A549 (cell line): ENCODE measurements at regions not wholly inside any gene's neighbourhood (a gene's known extent, or its start where the extent isn't known, plus 50 kb on each side); places are given as distances from the start of the nearest gene placed in this dataset.
A peak's percentile ranks its signal among the peaks of the same experiment; 100 is the strongest.

Source experiments
- ATAC-seq, 2 experiments: fragments of 200-7000 bp in 1 of 2; fragments of >200 bp in 1 of 2; cut with Nextera tagmentation in 1 of 2; cut with Tn5 transposase in 1 of 2; 3 replicates each; pipeline versions ENCODE4 v1.8.0 to v1.9.1; 2018 to 2020; ENCODE audit warnings: mild to moderate bottlenecking in 1 of 2, moderate library complexity in 1 of 2
- CTCF ChIA-PET: fragments of 300-600 bp; sonication (Branson Sonifier 250); formaldehyde crosslinking; extraction: SDS; loops from one replicate; lab custom pipeline; 2021; ENCODE audit warnings: antibody characterized with exemption, inconsistent platforms; lab: Yijun Ruan, JAX
- POLR2A ChIA-PET: fragments of 350-600 bp; formaldehyde crosslinking; extraction: SDS; loops from one replicate; lab custom pipeline; 2021; ENCODE audit warnings: antibody characterized with exemption, inconsistent platforms; lab: Yijun Ruan, JAX
- DNase-seq, 2 experiments: peaks; one replicate each; pipeline versions ENCODE4 v3.0.0 to v3.0.0-alpha.2; 2011 to 2016; ENCODE audit warnings: low read depth in 1 of 2, low spot score in 1 of 2
- FAIRE-seq: peaks from 2 replicates; lab custom pipeline; 2011; peaks lifted over from hg19 to GRCh38; lab: Jason Lieb, UNC
- H3K27ac ChIP-seq, 2 experiments: fragments of >200 bp; sonication (Bioruptor Twin); formaldehyde crosslinking; 3 replicates each; pipeline ENCODE4 v1.5.1; 2016 to 2017
- H3K4me1 ChIP-seq: fragments of >200 bp; sonication (Bioruptor Twin); formaldehyde crosslinking; 3 replicates; pipeline ENCODE4 v1.6.1; 2016
- H3K4me2 ChIP-seq: fragments of >200 bp; sonication (Bioruptor Twin); formaldehyde crosslinking; 3 replicates; pipeline ENCODE4 v1.6.1; 2016
- H3K4me3 ChIP-seq: fragments of >200 bp; sonication (Bioruptor Twin); formaldehyde crosslinking; 3 replicates; pipeline ENCODE4 v1.5.1; 2016
- H3K9me3 ChIP-seq: fragments of >200 bp; sonication (Bioruptor Twin); formaldehyde crosslinking; 3 replicates; pipeline ENCODE4 v1.6.1; 2016
- CBX2 ChIP-seq: fragments of 200-600 bp; sonication (generic); IDR thresholded peaks from 2 replicates; pipeline ENCODE4 v1.6.1; 2016; ENCODE audit warnings: low read depth, mild to moderate bottlenecking, borderline replicate concordance
- CBX8 ChIP-seq: fragments of 200-600 bp; sonication (generic); IDR thresholded peaks from 2 replicates; pipeline ENCODE4 v1.6.1; 2016
- CTCF ChIP-seq: fragments of >200 bp; sonication (Bioruptor Twin); formaldehyde crosslinking; IDR thresholded peaks from 3 replicates; pipeline ENCODE4 v1.5.1; 2016
- EHF ChIP-seq: fragments of 250-450 bp; sonication (Bioruptor Pico); IDR thresholded peaks from 2 replicates; pipeline ENCODE4 v1.5.0; 2020; ENCODE audit warnings: mild to moderate bottlenecking
- FOSL2 ChIP-seq, 2 experiments: fragments of 450-650 bp in 1 of 2; fragments of >200 bp in 1 of 2; sonication (Bioruptor Twin) in 1 of 2; formaldehyde crosslinking; IDR thresholded peaks; 2 replicates each; pipeline versions ENCODE4 v1.5.0 to v1.6.1; 2016 to 2020; ENCODE audit warnings: mild to moderate bottlenecking in 1 of 2, moderate library complexity in 1 of 2
- HEYL ChIP-seq: fragments of 250-450 bp; sonication (Bioruptor Pico); IDR thresholded peaks from 2 replicates; pipeline ENCODE4 v1.8.0; 2021; ENCODE audit warnings: mild to moderate bottlenecking, moderate library complexity
- HOXB5 ChIP-seq: fragments of 250-450 bp; sonication (Bioruptor Pico); IDR thresholded peaks from 2 replicates; pipeline ENCODE4 v1.5.0; 2020; ENCODE audit warnings: mild to moderate bottlenecking, moderate library complexity
- MAX ChIP-seq: IDR thresholded peaks from 2 replicates; pipeline ENCODE4 v1.6.1; 2012
- NR3C1 ChIP-seq: fragments of >200 bp; sonication (Bioruptor Twin); formaldehyde crosslinking; IDR thresholded peaks from 3 replicates; pipeline ENCODE4 v1.6.1; 2017
- PBX3 ChIP-seq: IDR thresholded peaks from 2 replicates; pipeline ENCODE4 v1.6.1; 2012
- SREBF2 ChIP-seq: fragments of 450-650 bp; IDR thresholded peaks from 2 replicates; pipeline ENCODE4 v1.6.1; 2014; ENCODE audit warnings: mild to moderate bottlenecking, moderate library complexity
- TFCP2L1 ChIP-seq: fragments of 250-450 bp; sonication (Bioruptor Pico); IDR thresholded peaks from 2 replicates; pipeline ENCODE4 v1.5.0; 2021; ENCODE audit warnings: mild to moderate bottlenecking
- ZSCAN20 ChIP-seq: fragments of 250-450 bp; sonication (Bioruptor Pico); IDR thresholded peaks from 2 replicates; pipeline ENCODE4 v1.8.0; 2022; ENCODE audit warnings: mild to moderate bottlenecking, moderate library complexity
- WGBS: methylation state at CpG from one replicate; pipeline ENCODE4 v1.1.6; 2017; ENCODE audit errors: missing lambda C conversion rate; 5-methylcytosine and 5-hydroxymethylcytosine counted together
- TF ChIP-seq, protein P1 (sequence below): fragments of >200 bp; sonication (Bioruptor Twin); formaldehyde crosslinking; IDR thresholded peaks from 3 replicates; pipeline ENCODE4 v1.6.1; 2016
- TF ChIP-seq, protein P2 (sequence below): fragments of 250-450 bp; sonication (Bioruptor Pico); IDR thresholded peaks from 2 replicates; pipeline ENCODE4 v1.5.0; 2021; ENCODE audit warnings: mild to moderate bottlenecking, moderate library complexity, borderline replicate concordance

- DNase-seq (no peak), ATAC-seq (no peak), FAIRE-seq (no peak)
- Histone ChIP-seq H3K4me3 (no peak overlapping the region), H3K4me1 (no peaks in the 10 kb centered on the region), H3K4me2 (no peak overlapping the region), H3K9me3 (peaks cover 19% of the 10 kb centered on the region), H3K27ac (no peak overlapping the region)
- ChIA-PET POLR2A (no interaction called here), CTCF (no interaction called here)
- TF ChIP-seq MAX: no peak
- no peak for TF ChIP-seq EHF (CRISPR knock-in tag)
- TF ChIP-seq HOXB5: no peak
- TF ChIP-seq, protein P1, sequence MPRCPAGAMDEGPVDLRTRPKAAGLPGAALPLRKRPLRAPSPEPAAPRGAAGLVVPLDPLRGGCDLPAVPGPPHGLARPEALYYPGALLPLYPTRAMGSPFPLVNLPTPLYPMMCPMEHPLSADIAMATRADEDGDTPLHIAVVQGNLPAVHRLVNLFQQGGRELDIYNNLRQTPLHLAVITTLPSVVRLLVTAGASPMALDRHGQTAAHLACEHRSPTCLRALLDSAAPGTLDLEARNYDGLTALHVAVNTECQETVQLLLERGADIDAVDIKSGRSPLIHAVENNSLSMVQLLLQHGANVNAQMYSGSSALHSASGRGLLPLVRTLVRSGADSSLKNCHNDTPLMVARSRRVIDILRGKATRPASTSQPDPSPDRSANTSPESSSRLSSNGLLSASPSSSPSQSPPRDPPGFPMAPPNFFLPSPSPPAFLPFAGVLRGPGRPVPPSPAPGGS: no peak
- TF ChIP-seq HEYL (CRISPR knock-in tag): no peak
- TF ChIP-seq CBX8: no peak
- no peak for TF ChIP-seq PBX3
- TF ChIP-seq, protein P2, sequence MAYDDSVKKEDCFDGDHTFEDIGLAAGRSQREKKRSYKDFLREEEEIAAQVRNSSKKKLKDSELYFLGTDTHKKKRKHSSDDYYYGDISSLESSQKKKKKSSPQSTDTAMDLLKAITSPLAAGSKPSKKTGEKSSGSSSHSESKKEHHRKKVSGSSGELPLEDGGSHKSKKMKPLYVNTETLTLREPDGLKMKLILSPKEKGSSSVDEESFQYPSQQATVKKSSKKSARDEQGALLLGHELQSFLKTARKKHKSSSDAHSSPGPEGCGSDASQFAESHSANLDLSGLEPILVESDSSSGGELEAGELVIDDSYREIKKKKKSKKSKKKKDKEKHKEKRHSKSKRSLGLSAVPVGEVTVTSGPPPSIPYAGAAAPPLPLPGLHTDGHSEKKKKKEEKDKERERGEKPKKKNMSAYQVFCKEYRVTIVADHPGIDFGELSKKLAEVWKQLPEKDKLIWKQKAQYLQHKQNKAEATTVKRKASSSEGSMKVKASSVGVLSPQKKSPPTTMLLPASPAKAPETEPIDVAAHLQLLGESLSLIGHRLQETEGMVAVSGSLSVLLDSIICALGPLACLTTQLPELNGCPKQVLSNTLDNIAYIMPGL (CRISPR knock-in tag): no peak
- no peak for TF ChIP-seq CBX2
- TF ChIP-seq ZSCAN20 (CRISPR knock-in tag): no peak
- TF ChIP-seq CTCF: no peak
- TF ChIP-seq FOSL2 (IDR thresholded peaks at IDR 0.05): no peak
- TF ChIP-seq FOSL2 (CRISPR knock-in tag; IDR thresholded peaks at IDR 0.05): no peak
- 68% methylated on average over 6 of the region's 14 CpGs for WGBS
Observed at GRCh38 chr2:240340361-240340761, 95.1 kb upstream of the GPC1 start.

GRCh38 chr2:240341064-240341463 is 94.4 kb upstream of the GPC1 start:
- ChIA-PET CTCF (no interaction called here), POLR2A (no interaction called here)
- DNase-seq: no peak
- Histone ChIP-seq H3K4me3 (no peak overlapping the region), H3K4me1 (no peaks in the 10 kb centered on the region), H3K4me2 (no peak overlapping the region), H3K27ac (no peak overlapping the region), H3K9me3 (peaks cover 26% of the 10 kb centered on the region)
- no peak for FAIRE-seq
- TF ChIP-seq TFCP2L1 (CRISPR knock-in tag): no peak
- ATAC-seq: 0 out of 6 replicates have a peak, but pooled peaks of 1 of the 2 experiments have one; percentile 26
- 70% methylated on average over 8 of the region's 9 CpGs for WGBS

DNA sequence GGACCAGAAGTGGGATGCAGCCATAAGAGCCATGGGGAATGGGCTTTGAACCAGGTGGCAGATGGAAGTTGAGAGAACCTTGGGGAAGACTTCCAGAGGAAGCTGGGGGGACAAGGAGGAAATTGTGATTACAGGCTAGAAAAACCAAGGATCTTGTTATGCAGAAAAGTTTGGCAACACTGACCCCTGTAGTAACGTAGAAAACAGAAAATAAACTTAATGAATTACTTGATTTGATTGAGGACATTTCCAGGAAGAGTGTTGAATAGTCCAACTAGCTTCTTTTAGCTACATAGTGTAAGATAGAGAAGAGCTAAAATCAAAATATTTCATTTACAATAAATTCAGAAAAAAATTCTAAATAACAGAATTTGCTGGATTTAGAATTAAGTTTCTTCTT is 91.9 kb upstream of the GPC1 start:
- CTCF ChIA-PET: interaction anchor here (0.9 to 1.8 kb wide), 3 partner anchors 111 to 192 kb away, joined by 3 to 8 read pairs (median 3); no protein-coding TSS in a partner anchor
- WGBS: 17% methylated on average over 1 of the region's 1 CpG
- TF ChIP-seq, protein P2 (CRISPR knock-in tag): no peak
- TF ChIP-seq SREBF2 (no peak), NR3C1 (no peak)
- TF ChIP-seq, all 56 proteins: peak for 0
- no peak overlapping the region for H3K27ac ChIP-seq
- H3K4me2 ChIP-seq: no peak overlapping the region
- POLR2A ChIA-PET: no interaction called here
- peaks cover 31% of the 10 kb centered on the region for H3K9me3 ChIP-seq
- H3K4me3 ChIP-seq: no peak overlapping the region
- H3K4me1 ChIP-seq: no peaks in the 10 kb centered on the region
- no peak for DNase-seq
- ATAC-seq: no peak
- no peak for FAIRE-seq
